ENCODE measurements at regions not wholly inside any gene's neighbourhood (a gene's known extent, or its start where the extent isn't known, plus 50 kb on each side); places are given as distances from the start of the nearest gene placed in this dataset.

GRCh38 chr6:91337967-91338366 lies 751.1 kb upstream of the MAP3K7 start:
- Histone ChIP-seq H2BK5ac (ENCODE audit: low read depth, low read length) (no peak overlapping the region), H4K91ac (replicated peaks; ENCODE audit: insufficient read length, low read length) (no peak overlapping the region), H3K4ac (replicated peaks; ENCODE audit: insufficient read length, low read depth, low read length) (no peak overlapping the region), H2BK12ac (ENCODE audit: low read depth, low read length) (no peak overlapping the region), H3K4me1 (replicated peaks in 1 of 4; ENCODE audit: control insufficient read depth in 3 of 4, insufficient read depth in 4 of 4, low read length in 3 of 4) (peaks cover 0 to 8% (median 5%) of the 10 kb centered on the region in 4 experiments; a peak in 3 of 7 replicates), H4K8ac (ENCODE audit: extremely low read depth, insufficient read depth, low read length) (no peak overlapping the region), H3K23me2 (ENCODE audit: low read depth, low read length) (0 out of 2 replicates have a peak, but pooled peaks cover 1% of the 10 kb centered on the region), H3K4me2 (ENCODE audit: insufficient read depth in 1 of 2, low read depth in 2 of 2, low read length in 2 of 2) (no peak overlapping the region), H2AFZ (ENCODE audit: low read length) (no peak overlapping the region), H3K36me3 (ENCODE audit: control insufficient read depth in 2 of 4, insufficient read depth in 4 of 4, low read length in 3 of 4) (no peaks in the 10 kb centered on the region; a peak in 1 of 8 replicates), H2BK20ac (ENCODE audit: low read length) (no peak overlapping the region), H2AK5ac (ENCODE audit: low read depth, low read length) (no peak overlapping the region), H3K79me1 (ENCODE audit: low read depth, low read length) (no peaks in the 10 kb centered on the region), H4K5ac (ENCODE audit: insufficient read length, low read depth, low read length) (no peak overlapping the region), H2BK120ac (replicated peaks; ENCODE audit: low read depth, low read length) (no peak overlapping the region), H3K14ac (ENCODE audit: insufficient read length) (no peak overlapping the region), H4K20me1 (replicated peaks in 1 of 2; ENCODE audit: control insufficient read depth in 1 of 2, insufficient read depth in 2 of 2, low read length in 2 of 2) (no peaks in the 10 kb centered on the region), H3K23ac (ENCODE audit: insufficient read length) (no peak overlapping the region), H3K9me3 (ENCODE audit: insufficient read depth in 2 of 2, low read depth in 1 of 2, low read length in 1 of 2) (no peaks in the 10 kb centered on the region), H3K27me3 (replicated peaks in 1 of 4; ENCODE audit: control insufficient read depth in 3 of 4, extremely low read depth in 1 of 4, insufficient read depth in 3 of 4, low read length in 3 of 4) (no peaks in the 10 kb centered on the region), H3K56ac (replicated peaks; ENCODE audit: insufficient read length, low read depth, low read length) (no peak overlapping the region), H3K27ac (ENCODE audit: low read depth, low read length) (no peak overlapping the region), H3K18ac (ENCODE audit: extremely low read depth, low read length) (no peak overlapping the region), H3K79me2 (ENCODE audit: control insufficient read depth in 1 of 2, insufficient read depth in 2 of 2, low read length in 2 of 2) (no peaks in the 10 kb centered on the region), H3K9ac (replicated peaks in 1 of 4; ENCODE audit: extremely low read depth in 1 of 4, low read depth in 3 of 4, low read length in 3 of 4) (no peak overlapping the region), H3K4me3 (ENCODE audit: extremely low read depth in 1 of 4, insufficient read depth in 2 of 4, low read depth in 3 of 4, low read length in 4 of 4) (no peak overlapping the region), H2BK15ac (ENCODE audit: low read length) (no peak overlapping the region)
- WGBS, 2 experiments (ENCODE audit: extremely low coverage in 1 of 2, insufficient coverage in 1 of 2, insufficient read length in 1 of 2, insufficient replicate concordance in 2 of 2, low coverage in 1 of 2, low lambda C conversion rate in 2 of 2, missing lambda C conversion rate in 1 of 2) = 85% methylated on average over 4 of the region's 4 CpGs; no CpG with 5 or more reads in 1 of the 2 experiments
- CTCF ChIA-PET (ENCODE audit: partially characterized antibody) = interaction anchor here (0.6 to 2.7 kb wide), 21 partner anchors 8 to 1420 kb away, joined by 3 to 10 read pairs (median 4); no protein-coding TSS in a partner anchor
- POLR2A ChIA-PET (ENCODE audit: partially characterized antibody) = no interaction called here
- no peak for DNase-seq (ENCODE audit: low read depth in 1 of 2, low spot score in 2 of 2)
- FAIRE-seq = no peak
- TF ChIP-seq BACH1 (IDR thresholded peaks at IDR 0.05; ENCODE audit: low read length) (no peak), GTF2F1 (IDR thresholded peaks at IDR 0.05; ENCODE audit: borderline replicate concordance, low read depth, low read length) (no peak), RAD21 (IDR thresholded peaks at IDR 0.05 in 1 of 2, conservative IDR thresholded peaks at IDR 0.05 in 1 of 2; ENCODE audit: low read depth in 2 of 2, low read length in 2 of 2) (peak in 1 of 2 experiments; percentile 10; a peak in 2 of 4 replicates), CTCF (IDR thresholded peaks at IDR 0.05; ENCODE audit: control extremely low read depth in 1 of 3, insufficient read depth in 1 of 3, low read depth in 1 of 3, low read length in 3 of 3) (peak in 2 of 3 experiments; percentile 26 to 33; a peak in 3 of 4 replicates), POLR2A (IDR thresholded peaks at IDR 0.05; ENCODE audit: control extremely low read depth in 1 of 2, low read depth in 2 of 2, low read length in 2 of 2) (no peak), ATF2 (IDR thresholded peaks at IDR 0.05; ENCODE audit: low read length) (no peak), RFX5 (IDR thresholded peaks at IDR 0.05; ENCODE audit: borderline replicate concordance, low read depth, low read length) (no peak), POU5F1 (IDR thresholded peaks at IDR 0.05; ENCODE audit: low read depth, low read length) (no peak), E2F6 (IDR thresholded peaks at IDR 0.05) (no peak)

All from H1 (cell line).